Osteoblast (primary cell): ENCODE measurements at regions not wholly inside any gene's neighbourhood (a gene's known extent, or its start where the extent isn't known, plus 50 kb on each side); places are given as distances from the start of the nearest gene placed in this dataset.

ENCODE experiments used
- DNase-seq: peaks from one replicate; pipeline ENCODE4 v3.0.0; 2011; ENCODE audit warnings: low spot score, mixed read lengths; ENCODE audit not compliant: insufficient read length; ENCODE audit errors: missing footprints
- H2AFZ ChIP-seq: 2 replicates; pipeline ENCODE4 v1.6.0; 2011; ENCODE audit warnings: mild to moderate bottlenecking, low read length
- H3K27ac ChIP-seq: 2 replicates; pipeline ENCODE4 v1.5.1; 2011; ENCODE audit warnings: mild to moderate bottlenecking, low read depth, low read length, moderate library complexity
- H3K27me3 ChIP-seq: 2 replicates; pipeline ENCODE4 v1.6.0; 2012; ENCODE audit warnings: mild to moderate bottlenecking, control low read depth, inconsistent platforms, low read length, moderate library complexity; ENCODE audit not compliant: insufficient read depth
- H3K36me3 ChIP-seq: 2 replicates; pipeline ENCODE4 v1.5.1; 2011; ENCODE audit warnings: mild to moderate bottlenecking, low read length, control low read depth, moderate library complexity; ENCODE audit not compliant: insufficient read depth
- H3K4me1 ChIP-seq: 2 replicates; pipeline ENCODE4 v1.5.1; 2011; ENCODE audit warnings: mild to moderate bottlenecking, low read length, control low read depth, moderate library complexity; ENCODE audit not compliant: insufficient read depth
- H3K4me2 ChIP-seq: 2 replicates; pipeline ENCODE4 v1.6.0; 2011; ENCODE audit warnings: mild to moderate bottlenecking, low read length; ENCODE audit not compliant: insufficient read depth
- H3K4me3 ChIP-seq: fragments of 200-600 bp; sonication (generic); 3 replicates; pipeline ENCODE4 v1.5.1; 2012; ENCODE audit warnings: mild to moderate bottlenecking, low read length, inconsistent platforms; ENCODE audit not compliant: insufficient read depth
- H3K79me2 ChIP-seq: 2 replicates; pipeline ENCODE4 v1.6.0; 2012; ENCODE audit warnings: mild to moderate bottlenecking, low read length, control low read depth, inconsistent platforms; ENCODE audit not compliant: insufficient read depth
- H3K9me3 ChIP-seq: 2 replicates; pipeline ENCODE4 v1.5.1; 2011; ENCODE audit warnings: low read depth, low read length, control low read depth
- H4K20me1 ChIP-seq: 2 replicates; pipeline ENCODE4 v1.6.0; 2012; ENCODE audit warnings: mild to moderate bottlenecking, low read length, control low read depth; ENCODE audit not compliant: insufficient read depth
- TF ChIP-seq, protein P1 (sequence below): IDR thresholded peaks from 2 replicates; pipeline ENCODE4 v1.5.1; 2011; ENCODE audit warnings: mild to moderate bottlenecking, low read depth, low read length, moderate library complexity; ENCODE audit errors: extremely low read depth

DNA sequence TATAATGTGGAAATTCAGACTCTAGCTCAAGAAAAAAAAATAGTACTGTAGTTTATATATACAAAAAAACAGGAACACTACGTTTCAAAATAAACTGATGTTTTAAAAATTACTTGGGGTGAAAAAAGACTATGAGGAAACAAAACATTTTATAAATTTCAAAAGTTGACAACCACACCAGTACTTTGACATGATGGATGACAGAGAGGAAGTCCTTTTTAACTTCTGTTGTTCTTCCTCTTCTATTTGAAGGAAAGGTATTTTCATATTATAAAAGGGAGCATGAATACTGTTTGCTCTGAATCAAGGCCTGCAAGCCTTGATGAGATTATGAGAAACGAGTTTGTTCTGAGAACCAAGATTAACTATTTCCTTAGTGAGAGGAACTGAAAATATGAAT, 456.9 kb downstream of the TAF11L14 start:
- Histone ChIP-seq H3K9me3 (no peaks in the 10 kb centered on the region), H3K27ac (no peak overlapping the region), H3K27me3 (no peaks in the 10 kb centered on the region), H3K36me3 (no peaks in the 10 kb centered on the region), H4K20me1 (no peaks in the 10 kb centered on the region), H2AFZ (no peak overlapping the region), H3K79me2 (no peaks in the 10 kb centered on the region), H3K4me3 (no peak overlapping the region), H3K4me1 (no peaks in the 10 kb centered on the region), H3K4me2 (no peak overlapping the region)
- no peak for DNase-seq
- TF ChIP-seq, protein P1, sequence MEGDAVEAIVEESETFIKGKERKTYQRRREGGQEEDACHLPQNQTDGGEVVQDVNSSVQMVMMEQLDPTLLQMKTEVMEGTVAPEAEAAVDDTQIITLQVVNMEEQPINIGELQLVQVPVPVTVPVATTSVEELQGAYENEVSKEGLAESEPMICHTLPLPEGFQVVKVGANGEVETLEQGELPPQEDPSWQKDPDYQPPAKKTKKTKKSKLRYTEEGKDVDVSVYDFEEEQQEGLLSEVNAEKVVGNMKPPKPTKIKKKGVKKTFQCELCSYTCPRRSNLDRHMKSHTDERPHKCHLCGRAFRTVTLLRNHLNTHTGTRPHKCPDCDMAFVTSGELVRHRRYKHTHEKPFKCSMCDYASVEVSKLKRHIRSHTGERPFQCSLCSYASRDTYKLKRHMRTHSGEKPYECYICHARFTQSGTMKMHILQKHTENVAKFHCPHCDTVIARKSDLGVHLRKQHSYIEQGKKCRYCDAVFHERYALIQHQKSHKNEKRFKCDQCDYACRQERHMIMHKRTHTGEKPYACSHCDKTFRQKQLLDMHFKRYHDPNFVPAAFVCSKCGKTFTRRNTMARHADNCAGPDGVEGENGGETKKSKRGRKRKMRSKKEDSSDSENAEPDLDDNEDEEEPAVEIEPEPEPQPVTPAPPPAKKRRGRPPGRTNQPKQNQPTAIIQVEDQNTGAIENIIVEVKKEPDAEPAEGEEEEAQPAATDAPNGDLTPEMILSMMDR: no peak

DNA sequence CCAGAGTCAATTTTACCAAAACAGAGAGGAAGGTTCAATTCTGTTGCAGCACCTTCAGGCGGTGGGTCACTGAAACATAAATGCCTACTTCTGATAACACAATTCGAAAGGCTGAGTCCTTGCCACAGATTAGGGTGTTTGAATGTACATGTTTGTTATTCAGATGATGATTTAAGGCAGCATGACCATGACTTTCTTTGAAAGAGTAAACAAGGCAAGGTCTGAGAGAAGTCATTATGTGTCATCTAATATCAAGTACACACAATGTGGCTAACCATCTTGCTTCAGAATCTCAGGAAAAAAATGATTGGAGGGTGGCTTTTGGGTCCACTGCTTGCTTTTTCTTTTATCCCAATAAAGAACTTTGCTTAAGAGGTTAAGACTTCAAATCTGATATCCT, 457.5 kb downstream of the TAF11L14 start:
- Histone ChIP-seq H3K9me3 (no peaks in the 10 kb centered on the region), H3K27me3 (no peaks in the 10 kb centered on the region), H3K79me2 (no peaks in the 10 kb centered on the region), H2AFZ (no peak overlapping the region), H3K36me3 (no peaks in the 10 kb centered on the region), H3K4me3 (no peak overlapping the region), H3K4me1 (no peaks in the 10 kb centered on the region), H3K27ac (no peak overlapping the region), H4K20me1 (no peaks in the 10 kb centered on the region), H3K4me2 (no peak overlapping the region)
- DNase-seq: no peak
- TF ChIP-seq, protein P1: no peak

DNA sequence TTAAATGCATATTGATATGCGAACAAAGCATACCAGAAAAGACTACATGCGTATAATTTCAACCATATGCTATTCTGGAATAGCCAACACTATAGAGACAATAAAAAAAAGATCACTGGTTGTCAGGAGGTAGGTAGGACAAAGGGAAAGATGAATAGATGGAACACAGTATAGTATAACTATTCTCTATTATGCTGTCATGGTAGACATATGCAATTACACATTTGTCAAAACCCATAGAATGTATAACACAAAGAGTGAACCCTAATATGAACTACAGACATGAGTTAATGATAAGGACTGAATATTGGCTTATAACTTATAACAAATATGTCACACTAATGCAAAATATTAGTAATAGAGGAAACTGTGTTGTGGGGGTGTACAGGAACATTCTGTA, 460.8 kb downstream of the TAF11L14 start:
- Histone ChIP-seq H3K4me3 (no peak overlapping the region), H2AFZ (no peak overlapping the region)

DNA sequence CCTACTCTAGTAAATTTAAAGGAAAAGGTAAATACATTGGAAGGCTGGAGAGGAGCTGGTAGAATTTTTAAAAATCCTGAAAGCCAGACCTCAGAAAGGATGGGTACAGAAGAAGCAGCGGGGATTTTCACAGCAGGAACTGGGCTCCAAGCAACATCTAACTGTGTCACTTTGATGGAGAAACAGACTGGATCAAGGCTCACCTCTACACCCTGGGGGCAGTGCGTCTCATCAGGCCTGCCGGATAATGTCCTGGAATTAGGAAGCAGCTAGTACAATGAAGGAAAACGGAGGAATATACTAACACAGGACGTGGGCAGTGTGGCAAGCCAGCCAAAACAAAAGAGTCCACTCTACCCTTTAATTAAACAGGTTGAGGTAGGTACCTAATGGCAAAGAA, 463.6 kb downstream of the TAF11L14 start:
- Histone ChIP-seq H4K20me1 (no peaks in the 10 kb centered on the region), H3K36me3 (no peaks in the 10 kb centered on the region), H3K79me2 (no peaks in the 10 kb centered on the region), H3K27me3 (no peaks in the 10 kb centered on the region), H3K9me3 (no peaks in the 10 kb centered on the region), H3K4me2 (no peak overlapping the region), H2AFZ (no peak overlapping the region), H3K27ac (no peak overlapping the region), H3K4me1 (no peaks in the 10 kb centered on the region), H3K4me3 (no peak overlapping the region)
- DNase-seq: no peak
- TF ChIP-seq, protein P1: no peak

More for the DNA sequence above, 460.8 kb downstream of the TAF11L14 start:
- Histone ChIP-seq H3K27ac (no peak overlapping the region), H3K9me3 (no peaks in the 10 kb centered on the region), H3K4me2 (no peak overlapping the region), H3K4me1 (no peaks in the 10 kb centered on the region), H4K20me1 (no peaks in the 10 kb centered on the region), H3K79me2 (no peaks in the 10 kb centered on the region), H3K27me3 (no peaks in the 10 kb centered on the region), H3K36me3 (no peaks in the 10 kb centered on the region)
- TF ChIP-seq, protein P1: no peak
- DNase-seq: no peak
